ENCODE measurements at regions not wholly inside any gene's neighbourhood (a gene's known extent, or its start where the extent isn't known, plus 50 kb on each side); places are given as distances from the start of the nearest gene placed in this dataset.

- TF ChIP-seq POLR2A (IDR thresholded peaks at IDR 0.05; ENCODE audit: low read length): no peak
- no peak for TF ChIP-seq GATA1 (IDR thresholded peaks at IDR 0.05; ENCODE audit: low read depth, low read length)
Measured at GRCh38 chr6:14903176-14904038, 342.5 kb upstream of the JARID2 start.

Measured in erythroblast (primary cell).